Activated naive CD4-positive, alpha-beta T cell treated with anti-CD3 and anti-CD28 coated beads, Interleukin-2, amount 10 ng/mL, durations not matched to agents 7 days and 5 days (primary cell): ENCODE measurements at regions not wholly inside any gene's neighbourhood (a gene's known extent, or its start where the extent isn't known, plus 50 kb on each side); places are given as distances from the start of the nearest gene placed in this dataset.

ENCODE experiments used
- CTCF ChIA-PET: fragments of 350-600 bp; sonication (Branson Sonifier 250); formaldehyde crosslinking; loops from one replicate; lab custom pipeline; 2021; ENCODE audit warnings: antibody characterized with exemption; lab: Charles Lee
- DNase-seq: peaks from one replicate; pipeline ENCODE4 v3.0.0-alpha.2; 2020
- H3K27ac Mint-ChIP-seq: one replicate; pipeline ENCODE4 v1.8.0; 2021; ENCODE audit warnings: mild to moderate bottlenecking, moderate library complexity, mixed read lengths
- H3K27me3 Mint-ChIP-seq: one replicate; pipeline ENCODE4 v1.8.0; 2021; ENCODE audit warnings: mild to moderate bottlenecking, mixed read lengths
- H3K36me3 Mint-ChIP-seq: one replicate; pipeline ENCODE4 v1.8.0; 2021; ENCODE audit warnings: mixed read lengths
- H3K4me1 Mint-ChIP-seq: one replicate; pipeline ENCODE4 v1.8.0; 2021; ENCODE audit warnings: mixed read lengths
- H3K4me3 Mint-ChIP-seq: one replicate; pipeline ENCODE4 v1.8.0; 2021; ENCODE audit warnings: mild to moderate bottlenecking, moderate library complexity, mixed read lengths
- H3K9me3 Mint-ChIP-seq: one replicate; pipeline ENCODE4 v1.8.0; 2021; ENCODE audit warnings: mixed read lengths

GRCh38 chr7:57327081-57327480 is 122.9 kb upstream of the ZNF716 start:
- DNase-seq: no peak
- Mint-ChIP-seq H3K4me1 (no peaks in the 10 kb centered on the region), H3K9me3 (peaks cover 65% of the 10 kb centered on the region), H3K36me3 (peaks cover 1% of the 10 kb centered on the region), H3K27ac (no peak overlapping the region), H3K4me3 (no peak overlapping the region), H3K27me3 (no peaks in the 10 kb centered on the region)
- CTCF ChIA-PET: no interaction called here

- CTCF ChIA-PET: no interaction called here
- H3K27ac Mint-ChIP-seq: no peak overlapping the region
- H3K4me1 Mint-ChIP-seq: no peaks in the 10 kb centered on the region
- H3K9me3 Mint-ChIP-seq: peaks cover 60% of the 10 kb centered on the region
- no peak overlapping the region for H3K4me3 Mint-ChIP-seq
- DNase-seq: no peak
- H3K27me3 Mint-ChIP-seq: no peaks in the 10 kb centered on the region
- H3K36me3 Mint-ChIP-seq: peaks cover 1% of the 10 kb centered on the region
Observed at GRCh38 chr7:57328457-57328856, 121.5 kb upstream of the ZNF716 start.

- Mint-ChIP-seq H3K36me3 (peaks cover 1% of the 10 kb centered on the region), H3K27me3 (no peaks in the 10 kb centered on the region), H3K4me1 (no peaks in the 10 kb centered on the region), H3K9me3 (peaks cover 62% of the 10 kb centered on the region), H3K4me3 (no peak overlapping the region), H3K27ac (no peak overlapping the region)
- DNase-seq: no peak
- CTCF ChIA-PET: no interaction called here
Observed at GRCh38 chr7:57328963-57329362, 121.0 kb upstream of the ZNF716 start.

- Mint-ChIP-seq H3K4me1 (no peaks in the 10 kb centered on the region), H3K27me3 (no peaks in the 10 kb centered on the region), H3K4me3 (no peak overlapping the region), H3K27ac (no peak overlapping the region), H3K9me3 (peaks cover 53% of the 10 kb centered on the region), H3K36me3 (no peaks in the 10 kb centered on the region)
- no peak for DNase-seq
- CTCF ChIA-PET: no interaction called here
Observed at GRCh38 chr7:57339198-57339944, 110.6 kb upstream of the ZNF716 start.

- no peaks in the 10 kb centered on the region for H3K4me1 Mint-ChIP-seq
- H3K4me3 Mint-ChIP-seq: no peak overlapping the region
- H3K27me3 Mint-ChIP-seq: no peaks in the 10 kb centered on the region
- CTCF ChIA-PET: no interaction called here
- peaks cover 56% of the 10 kb centered on the region for H3K9me3 Mint-ChIP-seq
- DNase-seq: no peak
- H3K36me3 Mint-ChIP-seq: no peaks in the 10 kb centered on the region
- H3K27ac Mint-ChIP-seq: no peak overlapping the region
Observed at GRCh38 chr7:57342954-57343353, 107.0 kb upstream of the ZNF716 start.

- Mint-ChIP-seq H3K4me1 (no peaks in the 10 kb centered on the region), H3K36me3 (no peaks in the 10 kb centered on the region), H3K27me3 (no peaks in the 10 kb centered on the region), H3K27ac (no peak overlapping the region), H3K4me3 (no peak overlapping the region), H3K9me3 (peaks cover 46% of the 10 kb centered on the region)
- DNase-seq: no peak
- CTCF ChIA-PET: no interaction called here
Observed at GRCh38 chr7:57343901-57344622, 105.9 kb upstream of the ZNF716 start.

- DNase-seq: no peak
- Mint-ChIP-seq H3K36me3 (no peaks in the 10 kb centered on the region), H3K4me1 (no peaks in the 10 kb centered on the region), H3K27me3 (no peaks in the 10 kb centered on the region), H3K27ac (no peak overlapping the region), H3K4me3 (no peak overlapping the region), H3K9me3 (peaks cover 50% of the 10 kb centered on the region)
- CTCF ChIA-PET: no interaction called here
Observed at GRCh38 chr7:57344957-57345356, 105.0 kb upstream of the ZNF716 start.

- H3K4me1 Mint-ChIP-seq: no peaks in the 10 kb centered on the region
- peaks cover 52% of the 10 kb centered on the region for H3K9me3 Mint-ChIP-seq
- H3K27ac Mint-ChIP-seq: no peak overlapping the region
- no peak overlapping the region for H3K4me3 Mint-ChIP-seq
- CTCF ChIA-PET: no interaction called here
- no peak for DNase-seq
- H3K36me3 Mint-ChIP-seq: no peaks in the 10 kb centered on the region
- H3K27me3 Mint-ChIP-seq: no peaks in the 10 kb centered on the region
Observed at GRCh38 chr7:57348646-57349269, 101.2 kb upstream of the ZNF716 start.

- H3K9me3 Mint-ChIP-seq: peaks cover 52% of the 10 kb centered on the region
- no peaks in the 10 kb centered on the region for H3K4me1 Mint-ChIP-seq
- no peaks in the 10 kb centered on the region for H3K36me3 Mint-ChIP-seq
- CTCF ChIA-PET: no interaction called here
- H3K4me3 Mint-ChIP-seq: no peak overlapping the region
- DNase-seq: no peak
- H3K27me3 Mint-ChIP-seq: no peaks in the 10 kb centered on the region
- no peak overlapping the region for H3K27ac Mint-ChIP-seq
Observed at GRCh38 chr7:57354195-57354594, 95.8 kb upstream of the ZNF716 start.

- Mint-ChIP-seq H3K4me3 (no peak overlapping the region), H3K27ac (no peak overlapping the region)
Observed at GRCh38 chr7:57354679-57355338, 95.2 kb upstream of the ZNF716 start.

GRCh38 chr7:57361406-57361805 is 88.6 kb upstream of the ZNF716 start:
- Mint-ChIP-seq H3K27me3 (no peaks in the 10 kb centered on the region), H3K36me3 (no peaks in the 10 kb centered on the region), H3K9me3 (peaks cover 59% of the 10 kb centered on the region), H3K4me1 (no peaks in the 10 kb centered on the region), H3K4me3 (no peak overlapping the region), H3K27ac (no peak overlapping the region)
- DNase-seq: no peak
- CTCF ChIA-PET: no interaction called here

More at GRCh38 chr7:57354679-57355338, 95.2 kb upstream of the ZNF716 start:
- DNase-seq: no peak
- H3K27me3 Mint-ChIP-seq: no peaks in the 10 kb centered on the region
- H3K9me3 Mint-ChIP-seq: peaks cover 52% of the 10 kb centered on the region
- H3K36me3 Mint-ChIP-seq: no peaks in the 10 kb centered on the region
- CTCF ChIA-PET: no interaction called here
- H3K4me1 Mint-ChIP-seq: no peaks in the 10 kb centered on the region

- no peaks in the 10 kb centered on the region for H3K27me3 Mint-ChIP-seq
- no peak overlapping the region for H3K27ac Mint-ChIP-seq
- H3K9me3 Mint-ChIP-seq: peaks cover 63% of the 10 kb centered on the region
- H3K36me3 Mint-ChIP-seq: no peaks in the 10 kb centered on the region
- no peaks in the 10 kb centered on the region for H3K4me1 Mint-ChIP-seq
- H3K4me3 Mint-ChIP-seq: no peak overlapping the region
- DNase-seq: no peak
- CTCF ChIA-PET: no interaction called here
Observed at GRCh38 chr7:57362868-57363267, 87.1 kb upstream of the ZNF716 start.

- no peak for DNase-seq
- CTCF ChIA-PET: no interaction called here
- no peaks in the 10 kb centered on the region for H3K27me3 Mint-ChIP-seq
- no peaks in the 10 kb centered on the region for H3K4me1 Mint-ChIP-seq
- peaks cover 63% of the 10 kb centered on the region for H3K9me3 Mint-ChIP-seq
- no peaks in the 10 kb centered on the region for H3K36me3 Mint-ChIP-seq
- no peak overlapping the region for H3K27ac Mint-ChIP-seq
- no peak overlapping the region for H3K4me3 Mint-ChIP-seq
Observed at GRCh38 chr7:57363321-57363720, 86.7 kb upstream of the ZNF716 start.

GRCh38 chr7:57364933-57365710 is 84.9 kb upstream of the ZNF716 start:
- no peak for DNase-seq
- H3K4me3 Mint-ChIP-seq: no peak overlapping the region
- H3K27ac Mint-ChIP-seq: no peak overlapping the region
- peaks cover 59% of the 10 kb centered on the region for H3K9me3 Mint-ChIP-seq
- no peaks in the 10 kb centered on the region for H3K27me3 Mint-ChIP-seq
- CTCF ChIA-PET: no interaction called here
- H3K4me1 Mint-ChIP-seq: no peaks in the 10 kb centered on the region
- no peaks in the 10 kb centered on the region for H3K36me3 Mint-ChIP-seq
